Endothelial cell of umbilical vein (primary cell): ENCODE measurements at regions not wholly inside any gene's neighbourhood (a gene's known extent, or its start where the extent isn't known, plus 50 kb on each side); places are given as distances from the start of the nearest gene placed in this dataset.

Experiments
- EZH2 ChIP-seq: IDR thresholded peaks from 2 replicates; pipeline ENCODE4 v1.6.1; 2012; ENCODE audit warnings: borderline replicate concordance, low read depth, mild to moderate bottlenecking, moderate library complexity, low read length, inconsistent platforms; ENCODE audit not compliant: severe bottlenecking
- JUN ChIP-seq: IDR thresholded peaks from 2 replicates; pipeline ENCODE4 v1.6.1; 2011; ENCODE audit warnings: borderline replicate concordance, low read depth; ENCODE audit not compliant: insufficient read length, insufficient read depth
- MAX ChIP-seq: IDR thresholded peaks from 2 replicates; pipeline ENCODE4 v1.6.1; 2011; ENCODE audit not compliant: insufficient read depth, insufficient read length
- POLR2A ChIP-seq: IDR thresholded peaks from 2 replicates; pipeline ENCODE4 v1.6.1; 2012; ENCODE audit warnings: low read depth, mild to moderate bottlenecking, control low read depth, low read length
- POLR2AphosphoS5 ChIP-seq: IDR thresholded peaks from 2 replicates; pipeline ENCODE4 v1.6.1; 2012; ENCODE audit warnings: low read depth, mild to moderate bottlenecking, control low read depth, low read length, moderate library complexity; ENCODE audit not compliant: insufficient read depth
- TF ChIP-seq, protein P1 (sequence below), 2 donors: IDR thresholded peaks; 1 replicate in 1 of 2; 2 replicates in 1 of 2; pipeline ENCODE4 v1.5.1; 2011; ENCODE audit warnings: low read length in 2 of 2, mild to moderate bottlenecking in 2 of 2, moderate library complexity in 2 of 2, control low read depth in 1 of 2, inconsistent platforms in 1 of 2, low read depth in 1 of 2; ENCODE audit not compliant: insufficient read depth in 1 of 2; ENCODE audit errors: extremely low read depth in 1 of 2

- TF ChIP-seq POLR2AphosphoS5 (no peak), MAX (no peak), POLR2A (no peak), EZH2 (no peak), JUN (no peak)
- TF ChIP-seq, protein P1, sequence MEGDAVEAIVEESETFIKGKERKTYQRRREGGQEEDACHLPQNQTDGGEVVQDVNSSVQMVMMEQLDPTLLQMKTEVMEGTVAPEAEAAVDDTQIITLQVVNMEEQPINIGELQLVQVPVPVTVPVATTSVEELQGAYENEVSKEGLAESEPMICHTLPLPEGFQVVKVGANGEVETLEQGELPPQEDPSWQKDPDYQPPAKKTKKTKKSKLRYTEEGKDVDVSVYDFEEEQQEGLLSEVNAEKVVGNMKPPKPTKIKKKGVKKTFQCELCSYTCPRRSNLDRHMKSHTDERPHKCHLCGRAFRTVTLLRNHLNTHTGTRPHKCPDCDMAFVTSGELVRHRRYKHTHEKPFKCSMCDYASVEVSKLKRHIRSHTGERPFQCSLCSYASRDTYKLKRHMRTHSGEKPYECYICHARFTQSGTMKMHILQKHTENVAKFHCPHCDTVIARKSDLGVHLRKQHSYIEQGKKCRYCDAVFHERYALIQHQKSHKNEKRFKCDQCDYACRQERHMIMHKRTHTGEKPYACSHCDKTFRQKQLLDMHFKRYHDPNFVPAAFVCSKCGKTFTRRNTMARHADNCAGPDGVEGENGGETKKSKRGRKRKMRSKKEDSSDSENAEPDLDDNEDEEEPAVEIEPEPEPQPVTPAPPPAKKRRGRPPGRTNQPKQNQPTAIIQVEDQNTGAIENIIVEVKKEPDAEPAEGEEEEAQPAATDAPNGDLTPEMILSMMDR (IDR thresholded peaks at IDR 0.05; ENCODE audit: extremely low read depth in 1 of 2, insufficient read depth in 1 of 2, low read depth in 1 of 2, low read length in 2 of 2), result no peak
Observed at GRCh38 chr2:122595065-122595464, 839.6 kb downstream of the TSN start.
